GM12891 (cell line): ENCODE measurements at regions not wholly inside any gene's neighbourhood (a gene's known extent, or its start where the extent isn't known, plus 50 kb on each side); places are given as distances from the start of the nearest gene placed in this dataset.
"Not testable (repeated sequence)": the region's sequence is repeated elsewhere in the genome, so short reads cannot be mapped to it uniquely, and the experiment has no call there.

Source experiments
- POLR2A ChIP-seq: IDR thresholded peaks from 2 replicates; pipeline ENCODE4 v1.6.1; 2011; ENCODE audit warnings: low read depth, low read length, control low read depth
- SPI1 ChIP-seq: IDR thresholded peaks from 2 replicates; pipeline ENCODE4 v1.6.1; 2011; ENCODE audit warnings: low read depth, low read length, control low read depth

GRCh38 chr7:89624155-89624554 lies 530.1 kb upstream of the STEAP1 start:
- TF ChIP-seq SPI1, POLR2A: not testable (repeated sequence)
